PC-9 (cell line): ENCODE measurements at regions not wholly inside any gene's neighbourhood (a gene's known extent, or its start where the extent isn't known, plus 50 kb on each side); places are given as distances from the start of the nearest gene placed in this dataset.

Experiments used
- EZH2 ChIP-seq: fragments of 200-600 bp; sonication (generic); IDR thresholded peaks from 2 replicates; pipeline ENCODE4 v1.8.0; 2017; ENCODE audit warnings: antibody characterized with exemption, low read depth
- TF ChIP-seq, protein P1 (sequence below): fragments of 200-600 bp; sonication (generic); conservative IDR thresholded peaks from 2 replicates; pipeline ENCODE4 v1.6.1; 2017; ENCODE audit warnings: mixed run types, antibody characterized with exemption, mild to moderate bottlenecking, moderate library complexity

DNA sequence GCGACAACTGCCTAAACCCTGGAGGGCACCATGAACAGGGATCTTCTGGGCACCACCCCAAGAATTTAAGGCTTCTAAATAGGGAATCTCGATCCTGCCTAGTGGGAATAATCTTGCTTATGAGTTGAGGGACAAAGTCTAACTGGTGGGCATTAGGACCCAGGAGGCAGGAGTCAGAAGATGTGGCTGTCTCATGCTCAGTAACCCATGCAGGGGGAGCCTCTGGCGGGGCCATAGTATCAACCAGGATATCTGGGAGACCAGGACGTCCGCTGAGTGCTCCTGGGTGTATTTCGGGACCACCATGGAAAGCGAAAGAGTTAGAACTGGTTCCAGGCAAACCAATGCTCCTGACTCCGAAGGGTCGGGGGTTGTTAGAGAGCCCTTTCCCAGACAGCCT is 356.1 kb downstream of the OTOL1 start:
- TF ChIP-seq, protein P1, sequence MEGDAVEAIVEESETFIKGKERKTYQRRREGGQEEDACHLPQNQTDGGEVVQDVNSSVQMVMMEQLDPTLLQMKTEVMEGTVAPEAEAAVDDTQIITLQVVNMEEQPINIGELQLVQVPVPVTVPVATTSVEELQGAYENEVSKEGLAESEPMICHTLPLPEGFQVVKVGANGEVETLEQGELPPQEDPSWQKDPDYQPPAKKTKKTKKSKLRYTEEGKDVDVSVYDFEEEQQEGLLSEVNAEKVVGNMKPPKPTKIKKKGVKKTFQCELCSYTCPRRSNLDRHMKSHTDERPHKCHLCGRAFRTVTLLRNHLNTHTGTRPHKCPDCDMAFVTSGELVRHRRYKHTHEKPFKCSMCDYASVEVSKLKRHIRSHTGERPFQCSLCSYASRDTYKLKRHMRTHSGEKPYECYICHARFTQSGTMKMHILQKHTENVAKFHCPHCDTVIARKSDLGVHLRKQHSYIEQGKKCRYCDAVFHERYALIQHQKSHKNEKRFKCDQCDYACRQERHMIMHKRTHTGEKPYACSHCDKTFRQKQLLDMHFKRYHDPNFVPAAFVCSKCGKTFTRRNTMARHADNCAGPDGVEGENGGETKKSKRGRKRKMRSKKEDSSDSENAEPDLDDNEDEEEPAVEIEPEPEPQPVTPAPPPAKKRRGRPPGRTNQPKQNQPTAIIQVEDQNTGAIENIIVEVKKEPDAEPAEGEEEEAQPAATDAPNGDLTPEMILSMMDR = no peak
- TF ChIP-seq EZH2 = no peak
